Cardiac muscle cell (in vitro differentiated cells and primary cell): ENCODE measurements at regions not wholly inside any gene's neighbourhood (a gene's known extent, or its start where the extent isn't known, plus 50 kb on each side); places are given as distances from the start of the nearest gene placed in this dataset.
"Not testable (repeated sequence)": the region's sequence is repeated elsewhere in the genome, so short reads cannot be mapped to it uniquely, and the experiment has no call there.

Source experiments
- DNase-seq, 2 donors: peaks; one replicate each; pipeline versions ENCODE4 v3.0.0 to v3.0.0-alpha.2; 2010 to 2017; ENCODE audit warnings: low read depth in 1 of 2, low spot score in 1 of 2
- H3K27ac ChIP-seq: fragments of 200-600 bp; sonication (generic); 2 replicates; pipeline ENCODE4 v1.5.1; 2016
- H3K27me3 ChIP-seq: fragments of 200-600 bp; sonication (generic); 2 replicates; pipeline ENCODE4 v1.6.0; 2016; ENCODE audit warnings: control low read depth
- H3K36me3 ChIP-seq: fragments of 200-600 bp; sonication (generic); 2 replicates; pipeline ENCODE4 v1.5.1; 2016; ENCODE audit warnings: control low read depth
- H3K4me1 ChIP-seq: fragments of 200-600 bp; sonication (generic); 2 replicates; pipeline ENCODE4 v1.8.1; 2017; ENCODE audit warnings: low read depth, mild to moderate bottlenecking, mixed run types
- H3K4me3 ChIP-seq: fragments of 200-600 bp; sonication (generic); 2 replicates; pipeline ENCODE4 v1.5.1; 2016; ENCODE audit warnings: mild to moderate bottlenecking
- H3K9me3 ChIP-seq: fragments of 200-600 bp; sonication (generic); 2 replicates; pipeline ENCODE4 v1.5.1; 2017; ENCODE audit warnings: low read depth, mild to moderate bottlenecking, control low read depth
- TF ChIP-seq, protein P1 (sequence below): IDR thresholded peaks from 2 replicates; pipeline ENCODE4 v1.5.1; 2012; ENCODE audit warnings: low read depth, mild to moderate bottlenecking, low read length

- Histone ChIP-seq H3K9me3 (no peaks in the 10 kb centered on the region), H3K4me3 (no peak overlapping the region), H3K36me3 (no peaks in the 10 kb centered on the region), H3K27ac (no peak overlapping the region), H3K27me3 (no peaks in the 10 kb centered on the region), H3K4me1 (no peaks in the 10 kb centered on the region)
- TF ChIP-seq, protein P1, sequence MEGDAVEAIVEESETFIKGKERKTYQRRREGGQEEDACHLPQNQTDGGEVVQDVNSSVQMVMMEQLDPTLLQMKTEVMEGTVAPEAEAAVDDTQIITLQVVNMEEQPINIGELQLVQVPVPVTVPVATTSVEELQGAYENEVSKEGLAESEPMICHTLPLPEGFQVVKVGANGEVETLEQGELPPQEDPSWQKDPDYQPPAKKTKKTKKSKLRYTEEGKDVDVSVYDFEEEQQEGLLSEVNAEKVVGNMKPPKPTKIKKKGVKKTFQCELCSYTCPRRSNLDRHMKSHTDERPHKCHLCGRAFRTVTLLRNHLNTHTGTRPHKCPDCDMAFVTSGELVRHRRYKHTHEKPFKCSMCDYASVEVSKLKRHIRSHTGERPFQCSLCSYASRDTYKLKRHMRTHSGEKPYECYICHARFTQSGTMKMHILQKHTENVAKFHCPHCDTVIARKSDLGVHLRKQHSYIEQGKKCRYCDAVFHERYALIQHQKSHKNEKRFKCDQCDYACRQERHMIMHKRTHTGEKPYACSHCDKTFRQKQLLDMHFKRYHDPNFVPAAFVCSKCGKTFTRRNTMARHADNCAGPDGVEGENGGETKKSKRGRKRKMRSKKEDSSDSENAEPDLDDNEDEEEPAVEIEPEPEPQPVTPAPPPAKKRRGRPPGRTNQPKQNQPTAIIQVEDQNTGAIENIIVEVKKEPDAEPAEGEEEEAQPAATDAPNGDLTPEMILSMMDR = no peak
- no peak for DNase-seq
These were observed 723.1 kb downstream of the MATN1 start for GRCh38 chr1:30000266-30000665.

DNA sequence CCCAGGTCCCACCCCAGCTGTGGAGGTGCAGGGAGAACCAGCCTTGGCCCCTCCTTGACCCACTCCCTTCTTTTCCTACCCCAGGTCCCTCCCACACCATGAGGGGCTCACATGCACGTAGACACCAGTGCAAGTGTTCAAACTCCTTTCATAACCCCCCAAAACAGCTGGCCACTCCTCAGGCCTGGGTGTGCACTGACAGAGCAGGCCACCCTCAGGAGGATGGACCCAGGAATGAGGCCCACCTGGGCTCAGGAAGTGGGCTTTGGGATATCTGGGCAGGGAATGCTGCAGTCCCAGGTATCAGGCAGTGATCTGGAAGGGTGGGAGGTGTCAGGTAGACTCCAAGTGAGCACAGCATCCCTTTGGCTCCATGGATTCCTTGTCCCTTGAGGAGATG, 723.8 kb downstream of the MATN1 start:
- H3K4me1 ChIP-seq = no peaks in the 10 kb centered on the region
- H3K27ac ChIP-seq = no peak overlapping the region
- no peak overlapping the region for H3K4me3 ChIP-seq
- H3K9me3 ChIP-seq = no peaks in the 10 kb centered on the region
- DNase-seq = no peak
- H3K27me3 ChIP-seq = no peaks in the 10 kb centered on the region
- H3K36me3 ChIP-seq = no peaks in the 10 kb centered on the region
- TF ChIP-seq, protein P1 = no peak

GRCh38 chr1:29998686-29999085, 724.7 kb downstream of the MATN1 start:
- DNase-seq = no peak
- H3K36me3 ChIP-seq = no peaks in the 10 kb centered on the region
- no peak overlapping the region for H3K4me3 ChIP-seq
- no peak overlapping the region for H3K27ac ChIP-seq
- TF ChIP-seq, protein P1 = no peak
- no peaks in the 10 kb centered on the region for H3K27me3 ChIP-seq
- H3K4me1 ChIP-seq = no peaks in the 10 kb centered on the region
- H3K9me3 ChIP-seq = no peaks in the 10 kb centered on the region

- DNase-seq, H3K4me1 ChIP-seq, H3K27ac ChIP-seq, H3K4me3 ChIP-seq, H3K27me3 ChIP-seq, H3K36me3 ChIP-seq, H3K9me3 ChIP-seq: not testable (repeated sequence)
These were observed 725.6 kb downstream of the MATN1 start for GRCh38 chr1:29997818-29998217.

DNA sequence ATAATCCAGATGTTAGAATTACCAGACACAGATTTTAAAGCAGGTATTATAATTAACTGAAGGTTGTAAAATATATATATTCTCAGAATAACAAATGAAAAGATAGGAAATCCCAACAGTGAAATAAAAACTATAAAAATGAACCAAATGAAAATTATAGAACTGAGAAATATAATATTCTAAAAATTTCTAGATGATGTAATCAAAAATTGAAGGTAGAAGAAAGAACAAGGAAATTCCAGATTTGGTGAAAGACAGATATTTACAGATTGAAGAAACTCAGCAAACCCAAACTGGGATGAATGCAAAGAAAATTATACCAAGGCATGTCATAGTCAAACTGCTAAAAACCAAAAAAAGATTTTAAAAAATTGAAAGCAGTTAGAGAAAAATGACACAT, 729.4 kb downstream of the MATN1 start:
- Histone ChIP-seq H3K9me3 (no peaks in the 10 kb centered on the region), H3K27me3 (no peaks in the 10 kb centered on the region)

DNA sequence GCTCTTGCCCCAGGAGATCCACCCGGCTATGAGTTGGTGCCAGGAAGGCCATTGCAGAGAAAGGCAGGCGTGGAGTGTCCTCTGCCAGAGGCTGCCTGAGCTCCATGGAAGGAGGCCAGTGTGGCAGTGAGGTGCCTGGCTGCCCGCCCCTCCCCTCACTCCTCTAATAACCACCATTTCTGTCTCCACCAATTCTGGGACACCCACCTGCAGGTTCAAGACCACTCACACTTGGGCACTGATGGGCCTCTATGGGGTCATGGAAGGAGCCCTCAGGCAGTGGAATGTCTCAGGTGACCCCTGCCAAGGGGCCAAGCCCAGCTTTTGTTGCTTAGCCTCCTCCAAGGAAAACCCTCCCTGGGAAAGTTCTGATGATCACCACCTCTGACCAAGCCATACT, 731.6 kb downstream of the MATN1 start:
- no peaks in the 10 kb centered on the region for H3K27me3 ChIP-seq
- DNase-seq = no peak
- no peak overlapping the region for H3K4me3 ChIP-seq
- H3K4me1 ChIP-seq = peaks cover 8% of the 10 kb centered on the region
- no peak overlapping the region for H3K27ac ChIP-seq
- no peaks in the 10 kb centered on the region for H3K36me3 ChIP-seq
- no peaks in the 10 kb centered on the region for H3K9me3 ChIP-seq
- TF ChIP-seq, protein P1 = no peak

More for the DNA sequence above, 729.4 kb downstream of the MATN1 start:
- H3K4me3 ChIP-seq = no peak overlapping the region
- no peaks in the 10 kb centered on the region for H3K36me3 ChIP-seq
- TF ChIP-seq, protein P1 = no peak
- H3K27ac ChIP-seq = no peak overlapping the region
- no peak for DNase-seq
- no peaks in the 10 kb centered on the region for H3K4me1 ChIP-seq
